ENCODE measurements at regions not wholly inside any gene's neighbourhood (a gene's known extent, or its start where the extent isn't known, plus 50 kb on each side); places are given as distances from the start of the nearest gene placed in this dataset.

DNA sequence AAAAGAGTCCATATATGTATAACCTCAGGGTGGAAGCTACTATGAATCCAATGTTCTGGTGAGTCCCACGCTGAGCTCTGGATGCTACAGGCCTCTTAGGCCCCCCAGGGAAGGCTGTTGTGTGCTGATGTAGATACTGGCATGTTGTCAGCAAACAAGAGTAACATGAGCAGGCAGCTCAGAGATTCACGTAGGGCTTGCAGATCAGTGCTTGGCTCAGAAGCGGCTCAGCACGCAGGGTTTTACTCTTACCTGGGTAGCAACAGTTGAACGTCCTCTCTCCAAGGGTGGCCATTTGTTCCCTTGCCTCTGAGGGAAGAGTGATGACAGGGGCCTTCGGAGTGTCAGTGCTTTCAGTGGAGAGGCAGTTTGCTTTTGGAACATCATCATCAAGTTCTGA, 93.4 kb downstream of the ZFP64 start:
- H3K27me3 Mint-ChIP-seq = peaks cover 21% of the 10 kb centered on the region

DNA sequence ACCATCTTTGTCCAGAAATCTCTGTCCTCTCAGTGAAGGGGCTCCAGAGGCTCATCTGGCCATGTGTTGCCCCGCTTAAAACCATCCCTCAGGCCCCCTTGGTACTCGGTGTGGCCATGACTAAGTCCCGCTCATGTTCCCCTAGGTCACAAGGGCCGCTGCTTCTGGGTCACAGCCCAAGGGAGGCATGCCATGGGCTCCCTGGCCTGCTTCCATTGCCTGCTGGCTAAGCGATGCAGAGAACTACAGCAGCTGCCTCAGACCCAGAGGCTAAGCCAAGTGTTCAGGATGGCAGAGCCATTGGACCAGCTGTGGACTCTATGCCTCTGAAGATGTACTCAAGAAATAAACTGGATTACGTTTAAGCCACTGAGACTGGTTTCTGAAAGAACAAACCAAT, 95.5 kb downstream of the ZFP64 start:
- Mint-ChIP-seq H3K27ac (no peak overlapping the region), H3K36me3 (no peaks in the 10 kb centered on the region), H3K9me3 (no peaks in the 10 kb centered on the region), H3K27me3 (peaks cover 12% of the 10 kb centered on the region), H3K4me3 (no peak overlapping the region), H3K4me1 (no peaks in the 10 kb centered on the region)
- ATAC-seq (ENCODE audit: low read depth) (no peak), DNase-seq (no peak)
- POLR2A ChIA-PET = no interaction called here

More for the DNA sequence above, 93.4 kb downstream of the ZFP64 start:
- Mint-ChIP-seq H3K36me3 (no peaks in the 10 kb centered on the region), H3K27ac (no peak overlapping the region), H3K9me3 (no peaks in the 10 kb centered on the region), H3K4me1 (peaks cover 4% of the 10 kb centered on the region), H3K4me3 (no peak overlapping the region)
- POLR2A ChIA-PET = no interaction called here
- ATAC-seq (ENCODE audit: low read depth) (no peak), DNase-seq (no peak)

DNA sequence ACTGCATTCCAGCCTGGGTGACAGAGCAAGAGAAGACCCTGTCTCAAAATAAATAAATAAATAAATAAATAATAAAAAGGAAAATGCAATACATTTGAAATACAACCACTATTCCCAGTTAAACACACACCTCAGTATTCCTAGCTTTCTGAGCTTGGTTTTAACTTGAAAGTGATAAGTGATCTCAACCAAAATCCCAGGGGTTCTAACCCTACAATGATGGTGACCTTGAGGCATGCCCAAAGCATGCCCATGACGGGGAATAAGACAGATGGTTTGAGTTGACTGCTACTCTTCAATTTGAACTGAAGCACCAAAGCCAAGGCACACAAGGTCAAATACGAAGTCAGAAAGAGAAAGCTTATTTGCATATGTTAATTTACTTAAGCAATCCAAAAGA, 96.9 kb downstream of the ZFP64 start:
- POLR2A ChIA-PET = no interaction called here
- peaks cover 1% of the 10 kb centered on the region for H3K9me3 Mint-ChIP-seq
- H3K27me3 Mint-ChIP-seq = peaks cover 7% of the 10 kb centered on the region
- no peaks in the 10 kb centered on the region for H3K36me3 Mint-ChIP-seq
- ATAC-seq (ENCODE audit: low read depth) = no peak
- H3K4me3 Mint-ChIP-seq = no peak overlapping the region
- no peaks in the 10 kb centered on the region for H3K4me1 Mint-ChIP-seq
- DNase-seq = no peak
- H3K27ac Mint-ChIP-seq = no peak overlapping the region

DNA sequence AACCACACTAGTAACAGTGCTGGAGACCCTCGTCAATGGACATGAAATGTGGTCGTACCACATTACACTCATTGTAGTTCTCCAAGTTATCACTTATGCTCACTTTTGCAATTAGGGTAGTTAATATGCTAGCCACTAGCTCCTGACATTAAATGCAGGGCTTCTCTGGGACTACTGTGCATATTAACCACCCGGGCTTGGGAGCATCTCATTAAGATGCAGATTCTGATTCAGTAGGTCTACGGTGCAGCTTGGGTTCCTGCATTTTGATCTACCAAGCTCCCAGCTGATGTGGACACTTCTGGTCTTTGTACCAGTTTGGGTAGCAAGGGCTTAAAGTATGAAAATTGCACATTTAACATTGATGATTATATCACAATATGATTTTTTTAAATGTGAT, 98.0 kb downstream of the ZFP64 start:
- no peak overlapping the region for H3K4me3 Mint-ChIP-seq
- no peak overlapping the region for H3K27ac Mint-ChIP-seq
- no peaks in the 10 kb centered on the region for H3K4me1 Mint-ChIP-seq
- peaks cover 4% of the 10 kb centered on the region for H3K9me3 Mint-ChIP-seq
- POLR2A ChIA-PET = no interaction called here
- ATAC-seq (ENCODE audit: low read depth) (no peak), DNase-seq (no peak)
- no peaks in the 10 kb centered on the region for H3K27me3 Mint-ChIP-seq
- peaks cover 1% of the 10 kb centered on the region for H3K36me3 Mint-ChIP-seq

DNA sequence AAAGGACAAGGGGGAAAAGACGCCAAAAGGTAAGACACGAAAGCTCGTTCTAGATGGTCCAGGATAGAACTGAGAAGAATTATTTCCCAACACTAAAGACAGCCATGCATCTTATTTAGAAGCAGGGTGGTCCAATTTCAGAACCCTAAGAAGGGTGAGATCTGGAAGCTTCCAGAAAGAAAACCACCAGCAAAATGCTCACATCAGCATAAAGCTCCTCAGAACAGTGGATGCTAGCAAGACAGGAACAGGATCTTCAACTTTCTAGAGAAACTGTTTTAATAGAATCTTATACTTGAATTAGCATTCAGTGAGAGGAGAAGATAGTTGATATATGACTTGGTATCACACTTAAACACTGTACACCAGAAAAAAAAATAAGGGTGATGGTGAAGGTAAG, 101.5 kb downstream of the ZFP64 start:
- ATAC-seq (ENCODE audit: low read depth) = no peak
- no peak for DNase-seq
- POLR2A ChIA-PET = interaction anchor here (0.7 kb wide), 1 partner anchor 9 kb away, joined by 3 read pairs; no protein-coding TSS in a partner anchor
- peaks cover 15% of the 10 kb centered on the region for H3K9me3 Mint-ChIP-seq
- no peak overlapping the region for H3K4me3 Mint-ChIP-seq
- H3K27me3 Mint-ChIP-seq = no peaks in the 10 kb centered on the region
- no peaks in the 10 kb centered on the region for H3K4me1 Mint-ChIP-seq
- no peak overlapping the region for H3K27ac Mint-ChIP-seq
- H3K36me3 Mint-ChIP-seq = peaks cover 7% of the 10 kb centered on the region

DNA sequence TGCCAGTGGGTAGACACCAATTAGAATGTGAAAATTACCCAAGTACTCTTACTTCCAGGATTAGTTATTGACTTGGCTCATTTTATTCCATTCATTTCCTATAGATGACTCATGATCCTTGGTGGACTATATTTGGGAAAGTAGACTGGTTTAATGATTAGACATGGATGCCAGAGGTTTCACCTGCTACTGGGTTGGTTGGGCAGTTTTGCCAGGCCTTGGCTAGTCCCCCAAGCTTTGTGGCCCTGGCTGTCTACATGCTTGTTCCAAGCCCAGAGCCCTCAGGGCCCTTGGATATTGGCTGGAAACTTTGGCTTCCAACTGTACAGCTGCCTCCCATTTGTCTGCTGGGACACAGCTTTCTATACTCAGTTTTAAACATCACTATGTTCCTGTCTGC, 104.1 kb downstream of the ZFP64 start:
- H3K36me3 Mint-ChIP-seq = peaks cover 7% of the 10 kb centered on the region
- DNase-seq (no peak), ATAC-seq (ENCODE audit: low read depth) (no peak)
- no peaks in the 10 kb centered on the region for H3K27me3 Mint-ChIP-seq
- H3K4me3 Mint-ChIP-seq = no peak overlapping the region
- POLR2A ChIA-PET = no interaction called here
- H3K4me1 Mint-ChIP-seq = no peaks in the 10 kb centered on the region
- H3K27ac Mint-ChIP-seq = no peak overlapping the region
- peaks cover 15% of the 10 kb centered on the region for H3K9me3 Mint-ChIP-seq

DNA sequence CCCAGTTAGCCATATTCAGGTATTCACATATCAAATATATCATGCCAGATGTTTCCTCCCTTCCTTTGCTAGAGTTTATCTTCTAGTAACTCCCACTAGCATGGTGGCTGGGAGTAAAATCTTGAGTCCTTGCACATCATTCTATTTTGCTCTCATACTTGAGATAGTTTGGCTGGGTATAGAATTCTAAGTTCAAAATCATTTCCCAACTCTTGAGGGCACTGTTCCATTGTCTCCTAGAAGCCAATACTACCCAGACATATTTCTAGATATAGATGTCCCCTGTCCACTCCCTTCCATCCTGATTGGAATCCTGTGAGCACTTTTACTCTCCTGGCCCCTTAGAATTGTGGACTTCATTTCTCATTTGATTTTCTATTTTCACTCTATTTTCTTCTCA, 104.7 kb downstream of the ZFP64 start:
- ATAC-seq (ENCODE audit: low read depth) (no peak), DNase-seq (no peak)
- Mint-ChIP-seq H3K9me3 (peaks cover 15% of the 10 kb centered on the region), H3K27ac (no peak overlapping the region), H3K4me1 (no peaks in the 10 kb centered on the region), H3K36me3 (peaks cover 7% of the 10 kb centered on the region), H3K27me3 (no peaks in the 10 kb centered on the region), H3K4me3 (no peak overlapping the region)
- POLR2A ChIA-PET = no interaction called here

DNA sequence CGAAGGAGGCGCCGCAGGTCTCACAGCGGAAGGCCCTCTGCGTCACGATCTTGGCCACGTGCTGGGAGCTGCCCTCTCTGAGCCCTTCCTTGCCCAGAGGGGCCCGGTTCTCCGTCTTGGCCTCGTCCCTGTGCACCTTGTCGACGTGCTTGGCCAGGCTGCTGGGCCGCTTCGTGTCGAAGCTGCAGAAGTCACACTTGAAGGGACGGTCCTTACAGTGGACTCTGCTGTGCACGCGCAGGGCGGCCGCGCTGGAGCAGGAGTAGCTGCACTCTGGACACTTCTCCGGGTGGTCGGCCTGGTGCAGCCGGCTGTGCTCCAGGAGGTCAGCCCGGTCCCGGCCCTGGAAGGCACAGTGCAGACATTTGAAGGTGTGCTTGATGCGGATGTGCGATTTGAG, 106.9 kb downstream of the ZFP64 start:
- H3K4me3 Mint-ChIP-seq = no peak overlapping the region
- peaks cover 7% of the 10 kb centered on the region for H3K36me3 Mint-ChIP-seq
- POLR2A ChIA-PET = no interaction called here
- ATAC-seq (ENCODE audit: low read depth) = no peak
- H3K27ac Mint-ChIP-seq = no peak overlapping the region
- no peaks in the 10 kb centered on the region for H3K4me1 Mint-ChIP-seq
- no peak for DNase-seq
- H3K9me3 Mint-ChIP-seq = peaks cover 14% of the 10 kb centered on the region
- H3K27me3 Mint-ChIP-seq = no peaks in the 10 kb centered on the region

DNA sequence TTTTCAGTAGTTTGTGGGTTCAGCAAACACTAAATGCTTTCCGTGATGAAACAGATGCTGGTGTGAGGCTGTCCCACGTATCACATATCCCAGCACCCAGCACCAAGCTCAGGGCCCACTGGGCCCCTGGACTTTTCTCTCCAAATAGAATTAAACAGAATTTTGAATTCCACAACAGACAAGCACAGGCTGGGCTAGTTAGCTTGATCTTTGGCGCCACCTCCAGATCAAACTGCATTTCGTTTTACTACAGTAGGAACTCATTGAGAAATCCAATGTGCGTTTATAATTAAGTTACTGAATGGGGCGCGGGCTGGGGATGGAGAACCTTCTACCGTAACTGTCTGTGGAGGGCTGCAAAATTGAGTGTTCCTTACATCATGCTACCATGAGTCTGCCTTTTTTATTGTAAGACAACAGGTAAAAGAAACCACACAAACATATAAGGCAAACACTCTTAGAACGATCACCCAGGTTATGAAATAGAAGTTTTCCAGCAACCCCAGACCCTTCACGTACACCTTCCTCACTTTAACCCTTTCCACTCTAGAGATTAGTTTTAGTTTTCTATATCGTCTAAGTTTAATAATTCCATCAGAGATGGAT, 107.8 kb downstream of the ZFP64 start:
- DNase-seq (no peak), ATAC-seq (ENCODE audit: low read depth) (peak; percentile 39)
- POLR2A ChIA-PET = no interaction called here
- H3K27me3 Mint-ChIP-seq = no peaks in the 10 kb centered on the region
- no peaks in the 10 kb centered on the region for H3K4me1 Mint-ChIP-seq
- H3K27ac Mint-ChIP-seq = no peak overlapping the region
- H3K4me3 Mint-ChIP-seq = no peak overlapping the region
- peaks cover 7% of the 10 kb centered on the region for H3K36me3 Mint-ChIP-seq
- H3K9me3 Mint-ChIP-seq = peaks cover 12% of the 10 kb centered on the region

DNA sequence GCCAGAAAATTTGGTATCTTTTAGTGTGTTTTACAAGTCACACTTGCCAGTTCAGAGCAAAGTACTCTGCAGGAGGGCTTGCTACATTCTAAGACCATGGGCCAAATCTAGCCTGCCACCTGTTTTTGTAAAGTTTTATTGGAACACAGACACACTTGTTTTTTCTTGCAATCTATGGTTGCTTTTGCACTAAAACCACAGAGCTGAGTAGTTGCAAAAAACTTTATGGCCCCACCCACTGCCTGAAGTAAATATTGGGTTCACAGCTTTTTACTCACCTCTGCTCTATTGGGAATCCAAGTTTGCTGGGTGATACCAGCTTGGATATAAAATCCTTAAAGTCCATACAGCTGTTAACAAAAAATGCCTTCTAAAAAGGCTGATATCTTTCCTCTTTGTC, 109.0 kb downstream of the ZFP64 start:
- Mint-ChIP-seq H3K4me1 (no peaks in the 10 kb centered on the region), H3K9me3 (peaks cover 8% of the 10 kb centered on the region), H3K4me3 (no peak overlapping the region), H3K36me3 (peaks cover 5% of the 10 kb centered on the region), H3K27ac (no peak overlapping the region), H3K27me3 (no peaks in the 10 kb centered on the region)
- POLR2A ChIA-PET = no interaction called here
- no peak for ATAC-seq (ENCODE audit: low read depth)
- DNase-seq = no peak

DNA sequence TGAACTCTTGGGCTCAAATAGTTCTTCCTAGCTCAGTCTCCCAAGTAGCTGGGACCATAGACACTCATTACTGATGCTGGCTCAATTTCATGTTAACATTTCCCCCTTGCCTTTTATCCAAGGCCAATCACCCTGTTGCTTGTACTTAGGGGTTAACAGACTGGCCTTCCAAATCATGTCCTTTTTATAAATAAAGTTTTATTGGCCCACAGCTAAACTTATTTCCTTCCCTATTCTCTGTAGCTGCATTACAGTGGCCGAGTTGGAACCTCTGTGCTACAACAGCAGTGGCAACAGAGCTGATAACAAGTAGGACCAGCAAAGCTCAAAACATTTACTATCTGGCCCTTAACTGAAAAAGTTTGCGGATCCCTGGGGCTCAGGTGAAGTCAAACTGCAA, 109.8 kb downstream of the ZFP64 start:
- DNase-seq = no peak
- no peaks in the 10 kb centered on the region for H3K4me1 Mint-ChIP-seq
- peaks cover 2% of the 10 kb centered on the region for H3K9me3 Mint-ChIP-seq
- ATAC-seq (ENCODE audit: low read depth) = no peak
- POLR2A ChIA-PET = interaction anchor here (0.5 kb wide), 1 partner anchor 9 kb away, joined by 3 read pairs; no protein-coding TSS in a partner anchor
- H3K27me3 Mint-ChIP-seq = no peaks in the 10 kb centered on the region
- no peaks in the 10 kb centered on the region for H3K36me3 Mint-ChIP-seq
- H3K4me3 Mint-ChIP-seq = no peak overlapping the region
- H3K27ac Mint-ChIP-seq = no peak overlapping the region

DNA sequence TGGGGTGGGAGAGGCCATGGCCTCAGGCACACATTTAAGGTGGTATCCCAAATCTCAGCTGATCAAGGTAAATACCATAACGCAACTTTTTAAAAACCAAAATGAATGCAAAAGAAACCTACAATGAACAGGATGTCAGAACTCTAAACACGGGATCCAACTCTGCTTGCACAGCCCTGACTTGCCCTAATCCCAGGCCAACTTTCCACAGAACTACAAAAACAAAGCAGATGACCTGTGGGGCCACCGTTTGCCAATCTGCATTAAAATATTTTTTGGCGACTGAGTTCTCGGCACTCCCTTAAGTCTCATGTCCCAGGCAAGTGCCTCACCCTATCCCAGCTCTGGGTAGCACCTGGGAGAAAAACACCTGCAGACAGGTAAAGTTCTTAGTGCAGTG, 110.5 kb downstream of the ZFP64 start:
- no peak overlapping the region for H3K4me3 Mint-ChIP-seq
- ATAC-seq (ENCODE audit: low read depth) = no peak

DNA sequence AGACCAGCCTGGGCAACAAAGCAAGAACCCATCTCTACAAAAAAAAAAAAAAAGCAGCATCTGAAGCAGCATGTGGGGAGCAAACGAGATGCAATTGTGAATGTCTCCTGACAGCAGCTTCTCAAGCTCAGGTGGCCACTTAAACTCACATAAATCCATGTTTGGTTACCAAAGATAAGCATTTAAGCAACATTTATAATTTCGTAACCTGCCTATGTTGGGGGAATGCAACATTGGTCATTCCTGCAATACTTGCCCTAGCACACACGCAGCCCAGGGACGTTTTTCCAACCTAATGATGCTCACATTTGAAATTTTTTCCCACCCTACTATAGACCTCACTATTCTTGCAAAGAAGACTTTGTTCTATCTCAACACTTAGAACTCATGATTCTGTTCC, 113.3 kb downstream of the ZFP64 start:
- DNase-seq (no peak), ATAC-seq (ENCODE audit: low read depth) (no peak)
- POLR2A ChIA-PET = no interaction called here
- Mint-ChIP-seq H3K4me1 (no peaks in the 10 kb centered on the region), H3K9me3 (no peaks in the 10 kb centered on the region), H3K4me3 (no peak overlapping the region), H3K27ac (no peak overlapping the region), H3K27me3 (no peaks in the 10 kb centered on the region), H3K36me3 (no peaks in the 10 kb centered on the region)

More for the DNA sequence above, 110.5 kb downstream of the ZFP64 start:
- no peaks in the 10 kb centered on the region for H3K9me3 Mint-ChIP-seq
- H3K27me3 Mint-ChIP-seq = no peaks in the 10 kb centered on the region
- POLR2A ChIA-PET = interaction anchor here (0.5 kb wide), 1 partner anchor 9 kb away, joined by 3 read pairs; no protein-coding TSS in a partner anchor
- no peaks in the 10 kb centered on the region for H3K4me1 Mint-ChIP-seq
- H3K36me3 Mint-ChIP-seq = no peaks in the 10 kb centered on the region
- no peak overlapping the region for H3K27ac Mint-ChIP-seq
- DNase-seq = no peak

DNA sequence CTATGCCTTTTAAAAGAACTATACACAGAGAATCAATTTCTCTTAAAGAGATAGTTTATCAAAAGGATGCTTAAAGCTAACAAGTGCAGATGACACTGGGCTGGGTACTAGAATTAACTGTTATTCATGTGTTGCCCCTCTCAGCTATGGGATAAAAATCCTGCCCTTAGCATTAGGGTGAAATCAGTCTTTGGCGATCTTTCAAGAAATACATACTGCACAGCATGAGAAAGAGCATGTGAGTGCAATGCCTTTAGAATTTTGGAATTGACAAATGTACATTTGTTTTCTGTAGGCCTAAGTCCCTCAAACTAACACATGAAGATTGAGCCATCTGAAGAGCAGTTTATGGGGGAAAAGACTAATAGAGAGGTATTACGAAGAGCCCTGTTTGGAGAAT, 115.4 kb downstream of the ZFP64 start:
- H3K9me3 Mint-ChIP-seq = no peaks in the 10 kb centered on the region
- H3K4me3 Mint-ChIP-seq = no peak overlapping the region
- POLR2A ChIA-PET = no interaction called here
- no peak overlapping the region for H3K27ac Mint-ChIP-seq
- H3K4me1 Mint-ChIP-seq = no peaks in the 10 kb centered on the region
- ATAC-seq (ENCODE audit: low read depth) (no peak), DNase-seq (no peak)
- no peaks in the 10 kb centered on the region for H3K36me3 Mint-ChIP-seq
- H3K27me3 Mint-ChIP-seq = no peaks in the 10 kb centered on the region

DNA sequence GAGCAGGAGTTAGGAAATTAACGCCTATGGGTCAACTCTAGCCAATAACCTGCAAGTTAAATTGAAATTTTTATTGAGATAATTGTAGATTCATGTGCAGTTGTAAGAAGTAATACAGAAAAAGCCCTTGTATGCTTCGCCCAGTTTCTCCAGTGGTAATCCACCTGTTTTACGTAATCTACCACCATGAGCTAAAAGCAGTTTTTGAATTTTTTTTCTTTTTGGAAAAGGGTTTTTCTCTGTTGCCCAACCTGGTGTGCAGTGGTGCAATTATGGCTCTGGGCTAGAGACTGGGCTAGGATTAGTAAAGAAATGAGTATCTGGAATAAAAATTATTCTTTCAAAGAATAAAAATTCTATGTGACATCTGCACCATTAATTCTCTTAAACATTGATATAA, 116.2 kb downstream of the ZFP64 start:
- ATAC-seq (ENCODE audit: low read depth) = no peak
- POLR2A ChIA-PET = no interaction called here

More for the DNA sequence above, 116.2 kb downstream of the ZFP64 start:
- Mint-ChIP-seq H3K36me3 (no peaks in the 10 kb centered on the region), H3K27me3 (no peaks in the 10 kb centered on the region), H3K4me3 (no peak overlapping the region), H3K27ac (no peak overlapping the region), H3K4me1 (no peaks in the 10 kb centered on the region), H3K9me3 (no peaks in the 10 kb centered on the region)
- DNase-seq = no peak

All from activated naive CD8-positive, alpha-beta T cell treated with anti-CD3 and anti-CD28 coated beads, Interleukin-2, amount 10 ng/mL, durations not matched to agents 7 days and 5 days (primary cell).